ENCODE measurements at regions not wholly inside any gene's neighbourhood (a gene's known extent, or its start where the extent isn't known, plus 50 kb on each side); places are given as distances from the start of the nearest gene placed in this dataset.

GRCh38 chr4:65223601-65224000 is 446.7 kb downstream of the EPHA5 start:
- H3K79me2 ChIP-seq (ENCODE audit: control insufficient read depth in 1 of 2, insufficient read depth in 2 of 2, low read length in 2 of 2), result no peaks in the 10 kb centered on the region
- ChIA-PET POLR2A (ENCODE audit: partially characterized antibody) (no interaction called here), CTCF (ENCODE audit: partially characterized antibody) (no interaction called here)
- FAIRE-seq (no peak), DNase-seq (ENCODE audit: low read depth in 1 of 2, low spot score in 2 of 2) (no peak)
- no peak overlapping the region for H3K4me3 ChIP-seq (ENCODE audit: extremely low read depth in 1 of 4, insufficient read depth in 2 of 4, low read depth in 3 of 4, low read length in 4 of 4)
- H3K18ac ChIP-seq (ENCODE audit: extremely low read depth, low read length), result no peak overlapping the region
- H3K9ac ChIP-seq (replicated peaks in 1 of 4; ENCODE audit: extremely low read depth in 1 of 4, low read depth in 3 of 4, low read length in 3 of 4), result no peak overlapping the region
- H3K4ac ChIP-seq (replicated peaks; ENCODE audit: insufficient read length, low read depth, low read length), result no peak overlapping the region
- H2AK5ac ChIP-seq (ENCODE audit: low read depth, low read length), result no peak overlapping the region
- H3K27me3 ChIP-seq (replicated peaks in 1 of 4; ENCODE audit: control insufficient read depth in 3 of 4, extremely low read depth in 1 of 4, insufficient read depth in 3 of 4, low read length in 3 of 4), result no peaks in the 10 kb centered on the region
- no peak overlapping the region for H3K14ac ChIP-seq (ENCODE audit: insufficient read length)
- no peak overlapping the region for H2BK120ac ChIP-seq (replicated peaks; ENCODE audit: low read depth, low read length)
- no peak overlapping the region for H2BK15ac ChIP-seq (ENCODE audit: low read length)
- no peak overlapping the region for H3K23ac ChIP-seq (ENCODE audit: insufficient read length)
- H2BK12ac ChIP-seq (ENCODE audit: low read depth, low read length), result no peak overlapping the region
- no peaks in the 10 kb centered on the region for H3K36me3 ChIP-seq (ENCODE audit: control insufficient read depth in 2 of 4, insufficient read depth in 4 of 4, low read length in 3 of 4)
- H3K23me2 ChIP-seq (ENCODE audit: low read depth, low read length), result no peaks in the 10 kb centered on the region; the same call in 1 of the 2 replicates
- no peak overlapping the region for H3K27ac ChIP-seq (ENCODE audit: low read depth, low read length)
- H4K20me1 ChIP-seq (replicated peaks in 1 of 2; ENCODE audit: control insufficient read depth in 1 of 2, insufficient read depth in 2 of 2, low read length in 2 of 2), result no peaks in the 10 kb centered on the region
- H3K79me1 ChIP-seq (ENCODE audit: low read depth, low read length), result no peaks in the 10 kb centered on the region
- no peak overlapping the region for H4K91ac ChIP-seq (replicated peaks; ENCODE audit: insufficient read length, low read length)
- H4K5ac ChIP-seq (ENCODE audit: insufficient read length, low read depth, low read length), result no peak overlapping the region
- H3K4me2 ChIP-seq (ENCODE audit: insufficient read depth in 1 of 2, low read depth in 2 of 2, low read length in 2 of 2), result no peak overlapping the region
- no peak overlapping the region for H4K8ac ChIP-seq (ENCODE audit: extremely low read depth, insufficient read depth, low read length)
- no peaks in the 10 kb centered on the region for H3K4me1 ChIP-seq (replicated peaks in 1 of 4; ENCODE audit: control insufficient read depth in 3 of 4, insufficient read depth in 4 of 4, low read length in 3 of 4)
- H2AFZ ChIP-seq (ENCODE audit: low read length), result no peak overlapping the region
- H2BK20ac ChIP-seq (ENCODE audit: low read length), result no peak overlapping the region
- no peak for TF ChIP-seq E2F6 (IDR thresholded peaks at IDR 0.05)
- no peak for TF ChIP-seq NANOG (IDR thresholded peaks at IDR 0.05; ENCODE audit: insufficient read depth, low read depth, low read length, poor library complexity, severe bottlenecking)
- no peak for TF ChIP-seq SP2 (IDR thresholded peaks at IDR 0.05; ENCODE audit: low read length)
- no peak for TF ChIP-seq CHD1 (IDR thresholded peaks at IDR 0.05; ENCODE audit: low read depth, low read length)
- no peak for TF ChIP-seq TAF1 (IDR thresholded peaks at IDR 0.05; ENCODE audit: low read depth, low read length)
- no peak for TF ChIP-seq USF2 (IDR thresholded peaks at IDR 0.05; ENCODE audit: low read length)
- no peaks in the 10 kb centered on the region for H3K9me3 ChIP-seq (ENCODE audit: insufficient read depth in 2 of 2, low read depth in 1 of 2, low read length in 1 of 2)
- H3K56ac ChIP-seq (replicated peaks; ENCODE audit: insufficient read length, low read depth, low read length), result no peak overlapping the region
- 90% methylated on average over 2 of the region's 2 CpGs; no CpG with 5 or more reads in 1 of the 2 experiments for WGBS, 2 experiments (ENCODE audit: extremely low coverage in 1 of 2, insufficient coverage in 1 of 2, insufficient read length in 1 of 2, insufficient replicate concordance in 2 of 2, low coverage in 1 of 2, low lambda C conversion rate in 2 of 2, missing lambda C conversion rate in 1 of 2)
- no peak overlapping the region for H2BK5ac ChIP-seq (ENCODE audit: low read depth, low read length)
